ENCODE measurements at regions not wholly inside any gene's neighbourhood (a gene's known extent, or its start where the extent isn't known, plus 50 kb on each side); places are given as distances from the start of the nearest gene placed in this dataset.

- no peak for DNase-seq
Measured at GRCh38 chr6:8213995-8214394, 111.6 kb upstream of the EEF1E1 start.

- DNase-seq = no peak
Measured at GRCh38 chr6:8212720-8213434, 110.5 kb upstream of the EEF1E1 start.

GRCh38 chr6:8207869-8208191, 105.5 kb upstream of the EEF1E1 start:
- no peak for DNase-seq

GRCh38 chr6:8207191-8207868, 105.0 kb upstream of the EEF1E1 start:
- DNase-seq = no peak

- DNase-seq = no peak
Measured at GRCh38 chr6:8203337-8203736, 101.0 kb upstream of the EEF1E1 start.

GRCh38 chr6:8201679-8202078, 99.3 kb upstream of the EEF1E1 start:
- DNase-seq = no peak

GRCh38 chr6:8200255-8200654, 97.9 kb upstream of the EEF1E1 start:
- DNase-seq = no peak

- DNase-seq = no peak
Measured at GRCh38 chr6:8195714-8196102, 93.4 kb upstream of the EEF1E1 start.

- DNase-seq = peak; percentile 9
Measured at GRCh38 chr6:8195040-8195713, 92.8 kb upstream of the EEF1E1 start.

- DNase-seq = peak; percentile 67
Measured at GRCh38 chr6:8194490-8194889, 92.1 kb upstream of the EEF1E1 start.

GRCh38 chr6:8193541-8193940, 91.2 kb upstream of the EEF1E1 start:
- DNase-seq = peak; percentile 70

- no peak for DNase-seq
Measured at GRCh38 chr6:8192597-8192996, 90.2 kb upstream of the EEF1E1 start.

GRCh38 chr6:8192067-8192466, 89.7 kb upstream of the EEF1E1 start:
- no peak for DNase-seq

- DNase-seq = no peak
Measured at GRCh38 chr6:8191629-8192028, 89.3 kb upstream of the EEF1E1 start.

- no peak for DNase-seq
Measured at GRCh38 chr6:8187209-8187608, 84.9 kb upstream of the EEF1E1 start.

GRCh38 chr6:8182902-8183665, 80.7 kb upstream of the EEF1E1 start:
- DNase-seq = no peak

GRCh38 chr6:8181951-8182845, 79.8 kb upstream of the EEF1E1 start:
- DNase-seq = peak; percentile 38

GRCh38 chr6:8181160-8181881, 79.0 kb upstream of the EEF1E1 start:
- DNase-seq = no peak

GRCh38 chr6:8180327-8181159, 78.2 kb upstream of the EEF1E1 start:
- peak; percentile 91 for DNase-seq

GRCh38 chr6:8177721-8178120, 75.4 kb upstream of the EEF1E1 start:
- no peak for DNase-seq
